ENCODE measurements at regions not wholly inside any gene's neighbourhood (a gene's known extent, or its start where the extent isn't known, plus 50 kb on each side); places are given as distances from the start of the nearest gene placed in this dataset.

DNA sequence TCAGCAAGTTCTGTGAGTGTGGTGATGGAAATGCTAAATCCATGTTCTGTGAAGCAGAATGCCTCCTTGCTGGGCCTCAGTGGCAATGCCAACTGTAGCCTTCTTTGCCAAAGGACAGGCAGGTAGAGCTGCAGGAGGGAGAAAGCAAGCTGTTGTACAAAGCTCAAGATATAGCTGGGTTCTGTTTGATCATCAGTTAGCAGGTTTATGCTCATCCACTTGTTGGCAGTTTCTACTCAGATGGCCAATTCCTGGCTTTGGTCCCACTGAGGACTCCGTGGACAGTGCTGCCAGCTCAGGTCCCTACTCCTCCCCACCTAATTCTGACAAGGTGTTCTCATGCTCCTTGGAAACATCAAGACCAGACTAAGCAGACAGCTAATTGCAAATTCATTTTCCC, 65.1 kb downstream of the PRSS23 start:
- TF ChIP-seq, protein P1, sequence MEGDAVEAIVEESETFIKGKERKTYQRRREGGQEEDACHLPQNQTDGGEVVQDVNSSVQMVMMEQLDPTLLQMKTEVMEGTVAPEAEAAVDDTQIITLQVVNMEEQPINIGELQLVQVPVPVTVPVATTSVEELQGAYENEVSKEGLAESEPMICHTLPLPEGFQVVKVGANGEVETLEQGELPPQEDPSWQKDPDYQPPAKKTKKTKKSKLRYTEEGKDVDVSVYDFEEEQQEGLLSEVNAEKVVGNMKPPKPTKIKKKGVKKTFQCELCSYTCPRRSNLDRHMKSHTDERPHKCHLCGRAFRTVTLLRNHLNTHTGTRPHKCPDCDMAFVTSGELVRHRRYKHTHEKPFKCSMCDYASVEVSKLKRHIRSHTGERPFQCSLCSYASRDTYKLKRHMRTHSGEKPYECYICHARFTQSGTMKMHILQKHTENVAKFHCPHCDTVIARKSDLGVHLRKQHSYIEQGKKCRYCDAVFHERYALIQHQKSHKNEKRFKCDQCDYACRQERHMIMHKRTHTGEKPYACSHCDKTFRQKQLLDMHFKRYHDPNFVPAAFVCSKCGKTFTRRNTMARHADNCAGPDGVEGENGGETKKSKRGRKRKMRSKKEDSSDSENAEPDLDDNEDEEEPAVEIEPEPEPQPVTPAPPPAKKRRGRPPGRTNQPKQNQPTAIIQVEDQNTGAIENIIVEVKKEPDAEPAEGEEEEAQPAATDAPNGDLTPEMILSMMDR (IDR thresholded peaks at IDR 0.05; ENCODE audit: low read depth, low read length, missing input control) = no peak
- TF ChIP-seq YY1 (IDR thresholded peaks at IDR 0.05) = no peak
